ENCODE measurements at regions not wholly inside any gene's neighbourhood (a gene's known extent, or its start where the extent isn't known, plus 50 kb on each side); places are given as distances from the start of the nearest gene placed in this dataset.

DNA sequence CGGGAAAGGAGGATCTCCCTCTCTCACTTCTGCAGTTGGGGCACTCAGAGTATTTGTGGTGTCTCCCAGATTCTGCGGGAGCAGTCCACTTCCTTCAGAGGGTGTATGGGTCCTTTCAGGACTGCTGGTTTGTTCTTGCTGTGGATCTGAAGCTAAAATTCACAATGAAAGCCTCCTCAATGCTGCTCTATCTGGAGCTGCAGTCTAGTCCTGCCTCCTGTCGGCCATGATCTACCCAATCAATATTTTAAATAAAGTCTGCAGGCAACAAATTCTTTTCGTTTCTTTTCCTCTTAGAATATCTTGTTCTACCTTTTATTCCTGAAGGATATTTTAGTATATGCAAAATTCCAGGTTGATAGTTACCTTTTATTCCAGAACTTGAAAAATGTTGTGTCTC, 226.1 kb upstream of the AR start:
- H3K27me3 Mint-ChIP-seq (ENCODE audit: low read depth): no peaks in the 10 kb centered on the region
- H3K9me3 Mint-ChIP-seq: peaks cover 51% of the 10 kb centered on the region
- TF ChIP-seq, protein P1, sequence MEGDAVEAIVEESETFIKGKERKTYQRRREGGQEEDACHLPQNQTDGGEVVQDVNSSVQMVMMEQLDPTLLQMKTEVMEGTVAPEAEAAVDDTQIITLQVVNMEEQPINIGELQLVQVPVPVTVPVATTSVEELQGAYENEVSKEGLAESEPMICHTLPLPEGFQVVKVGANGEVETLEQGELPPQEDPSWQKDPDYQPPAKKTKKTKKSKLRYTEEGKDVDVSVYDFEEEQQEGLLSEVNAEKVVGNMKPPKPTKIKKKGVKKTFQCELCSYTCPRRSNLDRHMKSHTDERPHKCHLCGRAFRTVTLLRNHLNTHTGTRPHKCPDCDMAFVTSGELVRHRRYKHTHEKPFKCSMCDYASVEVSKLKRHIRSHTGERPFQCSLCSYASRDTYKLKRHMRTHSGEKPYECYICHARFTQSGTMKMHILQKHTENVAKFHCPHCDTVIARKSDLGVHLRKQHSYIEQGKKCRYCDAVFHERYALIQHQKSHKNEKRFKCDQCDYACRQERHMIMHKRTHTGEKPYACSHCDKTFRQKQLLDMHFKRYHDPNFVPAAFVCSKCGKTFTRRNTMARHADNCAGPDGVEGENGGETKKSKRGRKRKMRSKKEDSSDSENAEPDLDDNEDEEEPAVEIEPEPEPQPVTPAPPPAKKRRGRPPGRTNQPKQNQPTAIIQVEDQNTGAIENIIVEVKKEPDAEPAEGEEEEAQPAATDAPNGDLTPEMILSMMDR (IDR thresholded peaks at IDR 0.05; ENCODE audit: unreplicated experiment): no peak
- H3K4me3 Mint-ChIP-seq: no peak overlapping the region
- H3K27ac Mint-ChIP-seq: no peak overlapping the region
- H3K4me1 Mint-ChIP-seq: no peaks in the 10 kb centered on the region
- H3K36me3 Mint-ChIP-seq: no peaks in the 10 kb centered on the region
- DNase-seq (ENCODE audit: low spot score in 2 of 2, unreplicated experiment in 2 of 2): no peak

DNA sequence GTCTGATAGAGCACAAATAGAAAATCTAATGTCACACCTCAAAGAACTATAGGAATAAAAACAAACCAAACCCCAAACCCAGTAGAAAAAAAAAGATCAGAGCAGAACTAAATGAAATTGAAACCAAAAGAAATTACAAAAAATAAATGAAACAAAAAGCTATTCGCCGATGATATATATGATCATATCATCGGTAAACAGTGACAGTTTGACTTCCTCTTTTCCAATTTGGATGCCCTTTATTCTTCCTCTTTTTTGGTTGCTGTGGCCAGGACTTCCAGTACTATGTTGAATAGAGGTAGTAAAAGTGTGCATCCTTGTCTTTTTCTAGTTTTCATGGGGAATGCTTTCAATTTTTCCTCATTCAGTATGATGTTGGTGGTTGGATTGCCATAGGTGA, 215.3 kb upstream of the AR start:
- no peaks in the 10 kb centered on the region for H3K36me3 Mint-ChIP-seq
- H3K27me3 Mint-ChIP-seq (ENCODE audit: low read depth): no peaks in the 10 kb centered on the region
- TF ChIP-seq, protein P1 (IDR thresholded peaks at IDR 0.05; ENCODE audit: unreplicated experiment): no peak
- no peak overlapping the region for H3K27ac Mint-ChIP-seq
- DNase-seq (ENCODE audit: low spot score in 2 of 2, unreplicated experiment in 2 of 2): no peak
- H3K4me3 Mint-ChIP-seq: no peak overlapping the region
- peaks cover 56% of the 10 kb centered on the region for H3K9me3 Mint-ChIP-seq
- H3K4me1 Mint-ChIP-seq: no peaks in the 10 kb centered on the region

DNA sequence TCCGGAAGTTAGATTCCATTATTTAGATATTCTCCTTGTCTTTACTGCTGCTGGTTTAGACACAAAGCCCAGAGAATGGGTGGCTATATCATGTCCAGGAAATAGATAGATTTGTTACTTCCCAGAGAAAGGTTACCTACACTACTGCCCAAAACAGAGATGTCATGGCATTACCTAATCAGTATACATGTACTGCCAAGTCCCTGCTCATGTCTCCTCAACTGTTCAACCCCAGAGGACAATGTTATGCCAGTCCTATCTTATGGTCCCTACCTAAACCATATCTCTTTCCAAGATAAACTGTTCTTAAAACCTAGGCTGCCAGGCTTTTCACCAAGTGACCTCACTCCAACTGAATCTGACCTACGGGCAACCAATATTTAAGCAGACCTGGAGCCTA, 209.5 kb upstream of the AR start:
- no peaks in the 10 kb centered on the region for H3K27me3 Mint-ChIP-seq (ENCODE audit: low read depth)
- DNase-seq (ENCODE audit: low spot score in 2 of 2, unreplicated experiment in 2 of 2): no peak
- H3K4me3 Mint-ChIP-seq: no peak overlapping the region
- no peaks in the 10 kb centered on the region for H3K36me3 Mint-ChIP-seq
- no peaks in the 10 kb centered on the region for H3K4me1 Mint-ChIP-seq
- no peak overlapping the region for H3K27ac Mint-ChIP-seq
- TF ChIP-seq, protein P1 (IDR thresholded peaks at IDR 0.05; ENCODE audit: unreplicated experiment): no peak
- H3K9me3 Mint-ChIP-seq: peaks cover 55% of the 10 kb centered on the region

GRCh38 chrX:67338262-67338661, 205.6 kb upstream of the AR start:
- Mint-ChIP-seq H3K4me3 (no peak overlapping the region), H3K27ac (no peak overlapping the region), H3K4me1 (no peaks in the 10 kb centered on the region), H3K36me3 (no peaks in the 10 kb centered on the region), H3K27me3 (ENCODE audit: low read depth) (no peaks in the 10 kb centered on the region), H3K9me3 (peaks cover 61% of the 10 kb centered on the region)
- TF ChIP-seq, protein P1 (IDR thresholded peaks at IDR 0.05; ENCODE audit: unreplicated experiment): no peak
- DNase-seq (ENCODE audit: low spot score in 2 of 2, unreplicated experiment in 2 of 2): no peak

DNA sequence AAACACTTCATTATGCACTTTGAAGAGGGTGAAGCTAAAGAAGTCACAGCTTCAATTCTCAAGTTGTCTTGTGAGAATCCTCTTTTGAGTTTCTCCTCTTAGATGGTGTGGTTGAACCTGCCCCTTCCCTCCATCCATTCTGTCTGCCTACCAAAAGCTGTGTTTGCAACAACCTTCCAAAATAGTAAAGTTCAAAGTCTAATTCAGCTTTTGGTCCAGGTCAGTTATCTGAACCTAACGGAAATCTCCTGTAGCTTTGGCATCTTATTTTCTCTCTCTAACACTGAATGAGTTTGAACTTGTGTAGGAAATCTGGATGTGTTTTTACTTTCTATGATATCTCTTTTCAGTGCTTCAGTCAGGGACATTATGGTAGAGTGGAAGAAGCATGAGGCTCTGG, 201.7 kb upstream of the AR start:
- no peak overlapping the region for H3K4me3 Mint-ChIP-seq
- H3K9me3 Mint-ChIP-seq: peaks cover 56% of the 10 kb centered on the region
- TF ChIP-seq, protein P1 (IDR thresholded peaks at IDR 0.05; ENCODE audit: unreplicated experiment): no peak
- no peaks in the 10 kb centered on the region for H3K27me3 Mint-ChIP-seq (ENCODE audit: low read depth)
- no peak for DNase-seq (ENCODE audit: low spot score in 2 of 2, unreplicated experiment in 2 of 2)
- H3K4me1 Mint-ChIP-seq: no peaks in the 10 kb centered on the region
- H3K36me3 Mint-ChIP-seq: no peaks in the 10 kb centered on the region
- no peak overlapping the region for H3K27ac Mint-ChIP-seq

- H3K27me3 Mint-ChIP-seq (ENCODE audit: low read depth): no peaks in the 10 kb centered on the region
- no peak overlapping the region for H3K27ac Mint-ChIP-seq
- no peaks in the 10 kb centered on the region for H3K36me3 Mint-ChIP-seq
- no peak overlapping the region for H3K4me3 Mint-ChIP-seq
- H3K4me1 Mint-ChIP-seq: no peaks in the 10 kb centered on the region
- peaks cover 45% of the 10 kb centered on the region for H3K9me3 Mint-ChIP-seq
- TF ChIP-seq, protein P1 (IDR thresholded peaks at IDR 0.05; ENCODE audit: unreplicated experiment): no peak
- DNase-seq (ENCODE audit: low spot score in 2 of 2, unreplicated experiment in 2 of 2): no peak
These were observed 197.6 kb upstream of the AR start for GRCh38 chrX:67346225-67346624.

Measured in mesothelial cell of epicardium (in vitro differentiated cells).